ENCODE measurements at regions not wholly inside any gene's neighbourhood (a gene's known extent, or its start where the extent isn't known, plus 50 kb on each side); places are given as distances from the start of the nearest gene placed in this dataset.

DNA sequence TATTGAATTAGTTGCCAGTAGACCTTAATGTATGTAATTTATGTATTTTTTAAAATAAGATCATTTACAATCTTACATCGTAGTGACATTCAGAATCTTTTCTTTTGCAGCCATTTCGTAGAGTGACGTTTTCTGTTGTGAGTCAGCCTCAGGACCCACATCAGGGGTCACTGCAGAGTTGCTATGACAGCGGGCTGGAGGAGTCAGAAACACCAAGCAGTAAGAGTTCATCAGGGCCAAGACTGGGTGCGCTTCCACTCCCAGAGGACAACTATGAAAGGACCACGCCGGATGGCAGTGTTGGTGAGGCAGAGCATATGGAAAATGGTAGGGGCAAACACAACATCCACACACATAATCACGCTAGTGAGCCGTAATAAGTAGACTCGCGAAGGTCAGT lies 199.9 kb downstream of the PCDH7 start:
- no peak overlapping the region for H3K4me2 ChIP-seq
- ChIA-PET POLR2A (no interaction called here), CTCF (no interaction called here)
- H3K27ac ChIP-seq: no peak overlapping the region
- FAIRE-seq (no peak), DNase-seq (ENCODE audit: low read depth in 1 of 2, low spot score in 1 of 2) (peak in 1 of 2 experiments; percentile 0), ATAC-seq (no peak)
- no peak overlapping the region for H3K4me3 ChIP-seq
- no peaks in the 10 kb centered on the region for H3K4me1 ChIP-seq
- no peaks in the 10 kb centered on the region for H3K9me3 ChIP-seq
- TF ChIP-seq CHD2 (IDR thresholded peaks at IDR 0.05; ENCODE audit: low read length, partially characterized antibody) (no peak), HOXB5 (CRISPR knock-in tag; IDR thresholded peaks at IDR 0.05) (no peak), TP53 (CRISPR knock-in tag; IDR thresholded peaks at IDR 0.05) (no peak), HEYL (CRISPR knock-in tag; IDR thresholded peaks at IDR 0.05) (no peak), ZNF302 (CRISPR knock-in tag; IDR thresholded peaks at IDR 0.05) (no peak), EHMT2 (IDR thresholded peaks at IDR 0.05; ENCODE audit: low read depth) (no peak), FOSL2 (IDR thresholded peaks at IDR 0.05) (no peak), FOSL2 (CRISPR knock-in tag; IDR thresholded peaks at IDR 0.05) (no peak), MYC (IDR thresholded peaks at IDR 0.05; ENCODE audit: borderline replicate concordance, low read length) (no peak), MAZ (IDR thresholded peaks at IDR 0.05; ENCODE audit: borderline replicate concordance, low read depth, low read length) (no peak), EHF (CRISPR knock-in tag; IDR thresholded peaks at IDR 0.05) (no peak), CBX2 (IDR thresholded peaks at IDR 0.05; ENCODE audit: borderline replicate concordance, low read depth) (no peak), FOXS1 (CRISPR knock-in tag; IDR thresholded peaks at IDR 0.05) (no peak), POLR2AphosphoS2 (conservative IDR thresholded peaks at IDR 0.05; ENCODE audit: low read length) (no peak), ZC3H11A (IDR thresholded peaks at IDR 0.05) (no peak), NFE2L2 (conservative IDR thresholded peaks at IDR 0.05; ENCODE audit: low read length) (no peak), NPAS2 (CRISPR knock-in tag; IDR thresholded peaks at IDR 0.05; ENCODE audit: borderline replicate concordance) (no peak), CHD4 (IDR thresholded peaks at IDR 0.05; ENCODE audit: borderline replicate concordance) (no peak), RNF2 (IDR thresholded peaks at IDR 0.05; ENCODE audit: borderline replicate concordance, low read depth) (no peak)
- TF ChIP-seq, protein P1, sequence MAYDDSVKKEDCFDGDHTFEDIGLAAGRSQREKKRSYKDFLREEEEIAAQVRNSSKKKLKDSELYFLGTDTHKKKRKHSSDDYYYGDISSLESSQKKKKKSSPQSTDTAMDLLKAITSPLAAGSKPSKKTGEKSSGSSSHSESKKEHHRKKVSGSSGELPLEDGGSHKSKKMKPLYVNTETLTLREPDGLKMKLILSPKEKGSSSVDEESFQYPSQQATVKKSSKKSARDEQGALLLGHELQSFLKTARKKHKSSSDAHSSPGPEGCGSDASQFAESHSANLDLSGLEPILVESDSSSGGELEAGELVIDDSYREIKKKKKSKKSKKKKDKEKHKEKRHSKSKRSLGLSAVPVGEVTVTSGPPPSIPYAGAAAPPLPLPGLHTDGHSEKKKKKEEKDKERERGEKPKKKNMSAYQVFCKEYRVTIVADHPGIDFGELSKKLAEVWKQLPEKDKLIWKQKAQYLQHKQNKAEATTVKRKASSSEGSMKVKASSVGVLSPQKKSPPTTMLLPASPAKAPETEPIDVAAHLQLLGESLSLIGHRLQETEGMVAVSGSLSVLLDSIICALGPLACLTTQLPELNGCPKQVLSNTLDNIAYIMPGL (CRISPR knock-in tag; IDR thresholded peaks at IDR 0.05; ENCODE audit: borderline replicate concordance): no peak
- TF ChIP-seq, protein P2, sequence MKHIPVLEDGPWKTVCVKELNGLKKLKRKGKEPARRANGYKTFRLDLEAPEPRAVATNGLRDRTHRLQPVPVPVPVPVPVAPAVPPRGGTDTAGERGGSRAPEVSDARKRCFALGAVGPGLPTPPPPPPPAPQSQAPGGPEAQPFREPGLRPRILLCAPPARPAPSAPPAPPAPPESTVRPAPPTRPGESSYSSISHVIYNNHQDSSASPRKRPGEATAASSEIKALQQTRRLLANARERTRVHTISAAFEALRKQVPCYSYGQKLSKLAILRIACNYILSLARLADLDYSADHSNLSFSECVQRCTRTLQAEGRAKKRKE (CRISPR knock-in tag; IDR thresholded peaks at IDR 0.05; ENCODE audit: low read depth): no peak
- 40% methylated on average over 11 of the region's 11 CpGs for WGBS (ENCODE audit: missing lambda C conversion rate)

DNA sequence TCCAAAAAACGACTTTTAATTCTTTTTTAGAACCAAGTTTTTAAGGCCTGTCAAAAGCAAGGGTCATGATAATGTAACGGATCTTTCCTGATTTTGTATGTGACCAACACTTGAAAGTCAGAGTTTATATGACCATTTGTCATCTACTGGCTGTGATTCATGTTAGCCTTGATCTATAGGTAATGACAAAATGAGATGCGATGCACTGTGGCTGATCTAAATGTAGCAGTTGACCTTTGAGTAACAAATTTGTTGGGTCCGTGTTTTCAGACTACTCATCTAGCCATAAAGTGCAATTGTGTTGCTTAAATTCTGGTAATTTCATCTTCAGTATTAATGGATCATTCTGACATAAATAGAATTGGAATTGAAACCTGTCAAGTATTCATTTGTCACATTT lies 202.5 kb downstream of the PCDH7 start:
- POLR2A ChIA-PET: no interaction called here
- no peak overlapping the region for H3K4me3 ChIP-seq
- WGBS (ENCODE audit: missing lambda C conversion rate): 24% methylated on average over 4 of the region's 4 CpGs
- H3K4me2 ChIP-seq: no peak overlapping the region
- no peaks in the 10 kb centered on the region for H3K9me3 ChIP-seq
- no peak for ATAC-seq
- TF ChIP-seq HEYL (CRISPR knock-in tag; IDR thresholded peaks at IDR 0.05): no peak
- TF ChIP-seq, protein P3, sequence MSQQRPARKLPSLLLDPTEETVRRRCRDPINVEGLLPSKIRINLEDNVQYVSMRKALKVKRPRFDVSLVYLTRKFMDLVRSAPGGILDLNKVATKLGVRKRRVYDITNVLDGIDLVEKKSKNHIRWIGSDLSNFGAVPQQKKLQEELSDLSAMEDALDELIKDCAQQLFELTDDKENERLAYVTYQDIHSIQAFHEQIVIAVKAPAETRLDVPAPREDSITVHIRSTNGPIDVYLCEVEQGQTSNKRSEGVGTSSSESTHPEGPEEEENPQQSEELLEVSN (IDR thresholded peaks at IDR 0.05; ENCODE audit: borderline replicate concordance, low read depth): no peak
- no peak for TF ChIP-seq KDM5A (IDR thresholded peaks at IDR 0.05)
- no peak for TF ChIP-seq EHF (CRISPR knock-in tag; IDR thresholded peaks at IDR 0.05)
- no peak for TF ChIP-seq NPAS2 (CRISPR knock-in tag; IDR thresholded peaks at IDR 0.05; ENCODE audit: borderline replicate concordance)
- TF ChIP-seq, protein P1 (CRISPR knock-in tag; IDR thresholded peaks at IDR 0.05; ENCODE audit: borderline replicate concordance): no peak
- TF ChIP-seq ZSCAN20 (CRISPR knock-in tag; IDR thresholded peaks at IDR 0.05): no peak
- TF ChIP-seq CHD4 (IDR thresholded peaks at IDR 0.05; ENCODE audit: borderline replicate concordance): no peak
- no peak for TF ChIP-seq JUNB (IDR thresholded peaks at IDR 0.05)
- TF ChIP-seq RFX5 (IDR thresholded peaks at IDR 0.05): no peak
- no peak for DNase-seq (ENCODE audit: low read depth in 1 of 2, low spot score in 1 of 2)
- FAIRE-seq: no peak
- CTCF ChIA-PET: no interaction called here
- H3K4me1 ChIP-seq: no peaks in the 10 kb centered on the region
- H3K27ac ChIP-seq: no peak overlapping the region
